HCT116 (cell line): ENCODE measurements at regions not wholly inside any gene's neighbourhood (a gene's known extent, or its start where the extent isn't known, plus 50 kb on each side); places are given as distances from the start of the nearest gene placed in this dataset.

Experiments used
- ATAC-seq: fragments of 200-7000 bp; cut with Tn5 transposase; 2 replicates; pipeline ENCODE4 v1.9.1; 2020; ENCODE audit warnings: mild to moderate bottlenecking, moderate library complexity
- BruUV-seq: library from RNA; stranded (reverse); fragments of 400-500 nt; replicated peaks from 2 replicates; lab custom pipeline; 2021; lab: Mats Ljungman, UMichigan
- CTCF ChIA-PET: fragments of 300-600 bp; sonication (Branson Sonifier 250); formaldehyde crosslinking; loops from one replicate; lab custom pipeline; 2021; ENCODE audit warnings: antibody characterized with exemption; lab: Charles Lee
- POLR2A ChIA-PET: fragments of 300-600, 350-600 bp; sonication (Branson Sonifier 250); formaldehyde crosslinking; loops from one replicate; lab custom pipeline; 2021; ENCODE audit warnings: antibody characterized with exemption; lab: Charles Lee
- RAD21 ChIA-PET, 2 experiments: fragments of 300-600 bp; sonication (Branson Sonifier 250); formaldehyde crosslinking; loops; one replicate each; lab custom pipeline; 2023; ENCODE audit warnings: low total read pairs in 2 of 2; ENCODE audit not compliant: uncharacterized antibody in 2 of 2, unreplicated experiment in 2 of 2, low non-redundant PET in 1 of 2; lab: Charles Lee
- DNase-seq: peaks from one replicate; pipeline ENCODE4 v3.0.0-alpha.2; 2010; ENCODE audit warnings: low read depth, low spot score
- H2AFZ ChIP-seq: fragments of 200-600 bp; shearing (Covaris generic), sonication (generic); 2 replicates; pipeline ENCODE4 v1.6.1; 2017; ENCODE audit warnings: low read depth, mixed run types, mixed read lengths, antibody characterized with exemption, low read length; ENCODE audit not compliant: poor library complexity, severe bottlenecking
- H3K27ac ChIP-seq: 2 replicates; pipeline ENCODE4 v1.5.1; 2012; ENCODE audit warnings: low read depth, low read length
- H3K27me3 ChIP-seq: fragments of 200-600 bp; sonication (generic); 2 replicates; pipeline ENCODE4 v1.6.1; 2016; ENCODE audit warnings: mixed run types, low read length, mixed read lengths; ENCODE audit not compliant: insufficient read depth
- H3K36me3 ChIP-seq, 2 experiments: fragments of 200-500 bp in 1 of 2; fragments of 200-600 bp in 1 of 2; sonication (Bioruptor generic) in 1 of 2; sonication (generic) in 1 of 2; 2 replicates each; pipeline versions ENCODE4 v1.5.1 to v1.6.1; 2014 to 2016; ENCODE audit warnings: low read length in 2 of 2, inconsistent platforms in 1 of 2, mixed read lengths in 1 of 2, mixed run types in 1 of 2; ENCODE audit not compliant: insufficient read depth in 2 of 2, control insufficient read depth in 1 of 2
- H3K4me1 ChIP-seq, 2 experiments: fragments of 200-600 bp in 1 of 2; sonication (generic) in 1 of 2; 2 replicates each; pipeline versions ENCODE4 v1.5.1 to v1.6.1; 2012 to 2017; ENCODE audit warnings: low read length in 2 of 2, inconsistent platforms in 1 of 2, mild to moderate bottlenecking in 1 of 2, mixed read lengths in 1 of 2, mixed run types in 1 of 2, moderate library complexity in 1 of 2; ENCODE audit not compliant: insufficient read depth in 2 of 2, control insufficient read depth in 1 of 2
- H3K4me2 ChIP-seq: fragments of 200-600 bp; sonication (generic); 2 replicates; pipeline ENCODE4 v1.6.1; 2017; ENCODE audit warnings: mixed run types, low read length, mixed read lengths
- H3K4me3 ChIP-seq, 2 experiments: fragments of 200-600 bp in 1 of 2; sonication (generic) in 1 of 2; replicated peaks in 1 of 2; 2 replicates each; pipeline ENCODE4 v1.5.1; 2011 to 2016; ENCODE audit warnings: low read length in 2 of 2, control low read depth in 1 of 2, low read depth in 1 of 2, mild to moderate bottlenecking in 1 of 2, mixed read lengths in 1 of 2, mixed run types in 1 of 2
- H3K79me2 ChIP-seq: fragments of 200-600 bp; sonication (generic); 2 replicates; pipeline ENCODE4 v1.6.1; 2017; ENCODE audit warnings: mild to moderate bottlenecking, mixed run types, low read length, moderate library complexity, mixed read lengths; ENCODE audit not compliant: insufficient read depth
- H3K9ac ChIP-seq: fragments of 200-600 bp; sonication (generic); 2 replicates; pipeline ENCODE4 v1.6.1; 2016; ENCODE audit warnings: low read length, mixed read lengths
- H3K9me2 ChIP-seq: fragments of 200-600 bp; sonication (generic), shearing (Covaris generic); 2 replicates; pipeline ENCODE4 v1.6.1; 2017; ENCODE audit warnings: mixed run types, mild to moderate bottlenecking, moderate library complexity; ENCODE audit not compliant: insufficient read depth
- H3K9me3 ChIP-seq, 2 experiments: fragments of 200-500 bp in 1 of 2; fragments of 200-600 bp in 1 of 2; sonication (Bioruptor generic) in 1 of 2; sonication (generic) in 1 of 2; 2 replicates each; pipeline ENCODE4 v1.6.1; 2014 to 2017; ENCODE audit warnings: low read length in 2 of 2, mixed read lengths in 2 of 2, inconsistent platforms in 1 of 2, low read depth in 1 of 2, mild to moderate bottlenecking in 1 of 2, mixed run types in 1 of 2, moderate library complexity in 1 of 2; ENCODE audit not compliant: control insufficient read depth in 1 of 2, insufficient read depth in 1 of 2
- H4K20me1 ChIP-seq: fragments of 200-600 bp; sonication (generic), shearing (Covaris generic); 2 replicates; pipeline ENCODE4 v1.6.1; 2017; ENCODE audit warnings: mixed run types, mild to moderate bottlenecking, moderate library complexity; ENCODE audit not compliant: insufficient read depth
- ATF3 ChIP-seq: IDR thresholded peaks from 2 replicates; pipeline ENCODE4 v1.6.1; 2012
- CBX3 ChIP-seq: IDR thresholded peaks from 2 replicates; pipeline ENCODE4 v1.6.1; 2012; ENCODE audit warnings: low read depth
- CEBPB ChIP-seq: IDR thresholded peaks from 2 replicates; pipeline ENCODE4 v1.6.1; 2012; ENCODE audit warnings: low read depth
- CTCF ChIP-seq, 3 experiments: fragments of 200-600 bp in 1 of 3; sonication (generic) in 1 of 3; IDR thresholded peaks in 2 of 3; conservative IDR thresholded peaks in 1 of 3; 2 replicates each; pipeline ENCODE4 v1.5.1; 2012 to 2017; ENCODE audit warnings: low read depth in 2 of 3, low read length in 2 of 3, antibody characterized with exemption in 1 of 3, borderline replicate concordance in 1 of 3, control low read depth in 1 of 3, mild to moderate bottlenecking in 1 of 3, mixed read lengths in 1 of 3, mixed run types in 1 of 3, moderate library complexity in 1 of 3; ENCODE audit not compliant: insufficient read depth in 1 of 3
- ELF1 ChIP-seq: IDR thresholded peaks from 2 replicates; pipeline ENCODE4 v1.6.1; 2012; ENCODE audit warnings: low read depth, borderline replicate concordance
- EZH2 ChIP-seq: fragments of 200-600 bp; sonication (generic); IDR thresholded peaks from 2 replicates; pipeline ENCODE4 v1.6.1; 2017; ENCODE audit warnings: antibody characterized with exemption, mixed run types
- EZH2phosphoT487 ChIP-seq: fragments of 200-600 bp; IDR thresholded peaks from 2 replicates; pipeline ENCODE4 v1.6.1; 2018; ENCODE audit warnings: antibody characterized with exemption, borderline replicate concordance
- FOSL1 ChIP-seq: IDR thresholded peaks from 2 replicates; pipeline ENCODE4 v1.6.1; 2012; ENCODE audit warnings: low read depth
- JUND ChIP-seq: IDR thresholded peaks from 2 replicates; pipeline ENCODE4 v1.6.1; 2012
- POLR2A ChIP-seq: IDR thresholded peaks from 2 replicates; pipeline ENCODE4 v1.7.0; 2011; ENCODE audit warnings: borderline replicate concordance; ENCODE audit not compliant: insufficient read depth, insufficient read length; ENCODE audit errors: extremely low read depth
- POLR2AphosphoS5 ChIP-seq: IDR thresholded peaks from 2 replicates; pipeline ENCODE4 v1.6.1; 2011; ENCODE audit warnings: mild to moderate bottlenecking, low read depth, low read length, moderate library complexity
- RAD21 ChIP-seq: IDR thresholded peaks from 2 replicates; pipeline ENCODE4 v1.6.1; 2012; ENCODE audit warnings: low read depth, mild to moderate bottlenecking
- SIN3A ChIP-seq: IDR thresholded peaks from 2 replicates; pipeline ENCODE4 v1.6.1; 2012; ENCODE audit warnings: low read depth
- SP1 ChIP-seq: IDR thresholded peaks from 2 replicates; pipeline ENCODE4 v1.6.1; 2012; ENCODE audit warnings: low read depth
- TCF7L2 ChIP-seq: IDR thresholded peaks from 2 replicates; pipeline ENCODE4 v1.7.0; 2011; ENCODE audit warnings: borderline replicate concordance, inconsistent platforms; ENCODE audit not compliant: insufficient read depth, insufficient read length; ENCODE audit errors: extremely low read depth
- ZFX ChIP-seq: fragments of 450-650 bp; IDR thresholded peaks from 2 replicates; pipeline ENCODE4 v1.6.1; 2017
- ZNF274 ChIP-seq: fragments of 200-500 bp; sonication (Bioruptor generic); IDR thresholded peaks from 2 replicates; pipeline ENCODE4 v1.6.1; 2014; ENCODE audit warnings: mild to moderate bottlenecking, low read depth, low read length, inconsistent platforms
- intact Hi-C: fragments of 100-400 bp; cut with micrococcal nuclease; formaldehyde crosslinking; loops from 2 replicates; pipeline ENCODE4 v1.10.0; 2022
- TF ChIP-seq, protein P1 (sequence below): IDR thresholded peaks from 2 replicates; pipeline ENCODE4 v1.6.1; 2012
- TF ChIP-seq, protein P2 (sequence below): IDR thresholded peaks from 2 replicates; pipeline ENCODE4 v1.6.1; 2012; ENCODE audit warnings: low read depth

GRCh38 chr1:213659580-213660547, 327.9 kb upstream of the PROX1 start:
- H3K9me3 ChIP-seq = no peaks in the 10 kb centered on the region
- H4K20me1 ChIP-seq = no peaks in the 10 kb centered on the region; the same call in 1 of the 2 replicates
- RAD21 ChIA-PET = no interaction called here
- no peaks in the 10 kb centered on the region for H3K36me3 ChIP-seq
- no peak overlapping the region for H2AFZ ChIP-seq
- intact Hi-C loops = no loop called here
- H3K9ac ChIP-seq = no peak overlapping the region
- CTCF ChIA-PET = no interaction called here
- no peak overlapping the region for H3K4me2 ChIP-seq
- no peaks in the 10 kb centered on the region for H3K9me2 ChIP-seq
- no TSS peak for BruUV-seq
- DNase-seq (no peak), ATAC-seq (no peak)
- no peaks in the 10 kb centered on the region for H3K79me2 ChIP-seq
- POLR2A ChIA-PET = no interaction called here
- no peaks in the 10 kb centered on the region for H3K4me1 ChIP-seq
- H3K27me3 ChIP-seq = peaks cover 14% of the 10 kb centered on the region
- no peak overlapping the region for H3K27ac ChIP-seq
- no peak overlapping the region for H3K4me3 ChIP-seq
- TF ChIP-seq TCF7L2 (no peak), CBX3 (no peak), ATF3 (no peak), ZFX (no peak), EZH2phosphoT487 (no peak), CTCF (IDR thresholded peaks at IDR 0.05 in 2 of 3, conservative IDR thresholded peaks at IDR 0.05 in 1 of 3; ENCODE audit: borderline replicate concordance in 1 of 3, insufficient read depth in 1 of 3, low read depth in 2 of 3, low read length in 2 of 3) (no peak), SIN3A (no peak), CEBPB (no peak), POLR2AphosphoS5 (no peak), FOSL1 (no peak), RAD21 (no peak; the same call in 1 of the 2 replicates), POLR2A (no peak), ELF1 (no peak), ZNF274 (no peak), SP1 (no peak), JUND (no peak), EZH2 (no peak)
- TF ChIP-seq, protein P1, sequence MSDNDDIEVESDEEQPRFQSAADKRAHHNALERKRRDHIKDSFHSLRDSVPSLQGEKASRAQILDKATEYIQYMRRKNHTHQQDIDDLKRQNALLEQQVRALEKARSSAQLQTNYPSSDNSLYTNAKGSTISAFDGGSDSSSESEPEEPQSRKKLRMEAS = no peak
- TF ChIP-seq, protein P2, sequence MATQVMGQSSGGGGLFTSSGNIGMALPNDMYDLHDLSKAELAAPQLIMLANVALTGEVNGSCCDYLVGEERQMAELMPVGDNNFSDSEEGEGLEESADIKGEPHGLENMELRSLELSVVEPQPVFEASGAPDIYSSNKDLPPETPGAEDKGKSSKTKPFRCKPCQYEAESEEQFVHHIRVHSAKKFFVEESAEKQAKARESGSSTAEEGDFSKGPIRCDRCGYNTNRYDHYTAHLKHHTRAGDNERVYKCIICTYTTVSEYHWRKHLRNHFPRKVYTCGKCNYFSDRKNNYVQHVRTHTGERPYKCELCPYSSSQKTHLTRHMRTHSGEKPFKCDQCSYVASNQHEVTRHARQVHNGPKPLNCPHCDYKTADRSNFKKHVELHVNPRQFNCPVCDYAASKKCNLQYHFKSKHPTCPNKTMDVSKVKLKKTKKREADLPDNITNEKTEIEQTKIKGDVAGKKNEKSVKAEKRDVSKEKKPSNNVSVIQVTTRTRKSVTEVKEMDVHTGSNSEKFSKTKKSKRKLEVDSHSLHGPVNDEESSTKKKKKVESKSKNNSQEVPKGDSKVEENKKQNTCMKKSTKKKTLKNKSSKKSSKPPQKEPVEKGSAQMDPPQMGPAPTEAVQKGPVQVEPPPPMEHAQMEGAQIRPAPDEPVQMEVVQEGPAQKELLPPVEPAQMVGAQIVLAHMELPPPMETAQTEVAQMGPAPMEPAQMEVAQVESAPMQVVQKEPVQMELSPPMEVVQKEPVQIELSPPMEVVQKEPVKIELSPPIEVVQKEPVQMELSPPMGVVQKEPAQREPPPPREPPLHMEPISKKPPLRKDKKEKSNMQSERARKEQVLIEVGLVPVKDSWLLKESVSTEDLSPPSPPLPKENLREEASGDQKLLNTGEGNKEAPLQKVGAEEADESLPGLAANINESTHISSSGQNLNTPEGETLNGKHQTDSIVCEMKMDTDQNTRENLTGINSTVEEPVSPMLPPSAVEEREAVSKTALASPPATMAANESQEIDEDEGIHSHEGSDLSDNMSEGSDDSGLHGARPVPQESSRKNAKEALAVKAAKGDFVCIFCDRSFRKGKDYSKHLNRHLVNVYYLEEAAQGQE = no peak
